ENCODE measurements at regions not wholly inside any gene's neighbourhood (a gene's known extent, or its start where the extent isn't known, plus 50 kb on each side); places are given as distances from the start of the nearest gene placed in this dataset.
A peak's percentile ranks its signal among the peaks of the same experiment; 100 is the strongest.
"Not testable (repeated sequence)": the region's sequence is repeated elsewhere in the genome, so short reads cannot be mapped to it uniquely, and the experiment has no call there.

DNA sequence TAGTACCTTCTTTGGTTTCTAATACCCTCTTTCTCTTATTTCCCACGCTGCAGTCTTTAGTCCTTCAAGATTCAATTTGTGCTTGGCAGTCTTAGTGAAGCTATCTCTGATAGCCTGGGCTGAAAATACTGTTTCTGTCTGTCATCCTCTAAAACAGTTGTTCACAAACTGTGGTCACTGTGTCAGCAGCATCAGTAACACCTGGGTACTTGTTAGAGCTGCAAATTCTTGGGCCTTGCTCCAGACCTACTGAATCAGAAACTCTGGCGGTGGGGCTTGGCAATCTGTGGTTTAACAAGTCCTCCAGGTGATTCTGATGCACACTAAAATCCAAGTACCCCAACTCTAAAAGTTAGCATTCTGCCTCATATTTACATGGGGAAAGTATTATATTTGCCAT, 217.5 kb upstream of the SEL1L start:
- DNase-seq (ENCODE audit: low read depth), result no peak

- DNase-seq (ENCODE audit: low read depth), result no peak
Observed at GRCh38 chr14:81759541-81759940, 225.9 kb upstream of the SEL1L start.

DNA sequence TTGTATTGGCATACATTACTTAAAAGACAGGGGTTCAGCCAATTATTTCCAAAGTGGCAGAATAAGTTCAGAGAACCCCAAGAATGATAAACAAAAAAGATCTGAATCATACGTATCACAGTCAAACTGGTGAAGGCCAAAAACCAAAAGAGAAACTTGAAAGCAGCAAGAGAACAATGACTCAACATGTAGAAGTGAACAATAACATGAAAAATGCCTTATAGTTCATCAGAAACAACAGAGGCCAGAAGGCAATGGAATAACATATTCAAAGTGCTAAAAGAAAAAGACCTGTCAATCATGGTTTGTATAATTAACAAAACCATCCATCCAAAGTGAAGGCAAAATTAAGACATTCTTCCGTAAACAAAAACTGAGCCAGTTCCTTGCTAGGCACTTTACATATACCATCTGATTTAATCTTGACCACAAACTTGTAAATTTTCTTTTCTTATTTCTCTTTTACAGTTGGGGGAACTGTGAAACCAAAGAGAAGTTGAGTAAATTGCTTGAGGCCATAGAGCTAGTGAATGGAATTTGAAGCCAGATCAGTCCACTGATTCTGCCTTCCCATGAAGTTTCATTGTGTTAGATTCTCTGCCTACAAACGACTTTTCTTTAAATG, 232.1 kb upstream of the SEL1L start:
- no peak for DNase-seq (ENCODE audit: low read depth)

DNA sequence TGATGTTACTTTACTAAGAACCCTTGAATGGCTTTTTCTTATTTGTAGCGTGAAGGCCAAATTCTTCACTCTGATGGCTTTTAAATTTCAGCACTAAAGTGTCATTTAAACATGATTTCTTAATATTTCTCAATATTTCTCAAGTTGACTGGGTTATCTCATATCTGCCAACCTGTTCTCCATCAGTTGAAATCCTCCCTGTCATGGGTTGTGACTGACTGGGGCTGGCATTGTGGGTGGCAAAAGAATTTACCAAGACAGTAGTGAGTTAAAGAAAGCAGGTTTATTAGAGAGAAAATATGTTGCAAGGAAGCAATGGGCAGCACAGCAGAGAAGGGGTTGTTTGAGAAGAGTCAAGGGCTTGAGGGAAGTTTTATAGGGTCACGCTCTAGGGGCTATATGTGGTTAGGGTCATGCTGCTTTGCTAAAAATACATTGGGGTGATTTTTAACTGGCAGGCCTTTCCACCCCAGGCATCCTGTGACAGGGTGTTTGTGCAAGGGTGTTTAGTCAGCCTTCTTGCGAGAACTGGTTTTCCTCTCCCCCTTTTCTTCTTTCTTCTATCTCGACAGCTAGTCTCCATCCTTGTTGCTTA, 232.8 kb upstream of the SEL1L start:
- no peak for DNase-seq (ENCODE audit: low read depth)

DNA sequence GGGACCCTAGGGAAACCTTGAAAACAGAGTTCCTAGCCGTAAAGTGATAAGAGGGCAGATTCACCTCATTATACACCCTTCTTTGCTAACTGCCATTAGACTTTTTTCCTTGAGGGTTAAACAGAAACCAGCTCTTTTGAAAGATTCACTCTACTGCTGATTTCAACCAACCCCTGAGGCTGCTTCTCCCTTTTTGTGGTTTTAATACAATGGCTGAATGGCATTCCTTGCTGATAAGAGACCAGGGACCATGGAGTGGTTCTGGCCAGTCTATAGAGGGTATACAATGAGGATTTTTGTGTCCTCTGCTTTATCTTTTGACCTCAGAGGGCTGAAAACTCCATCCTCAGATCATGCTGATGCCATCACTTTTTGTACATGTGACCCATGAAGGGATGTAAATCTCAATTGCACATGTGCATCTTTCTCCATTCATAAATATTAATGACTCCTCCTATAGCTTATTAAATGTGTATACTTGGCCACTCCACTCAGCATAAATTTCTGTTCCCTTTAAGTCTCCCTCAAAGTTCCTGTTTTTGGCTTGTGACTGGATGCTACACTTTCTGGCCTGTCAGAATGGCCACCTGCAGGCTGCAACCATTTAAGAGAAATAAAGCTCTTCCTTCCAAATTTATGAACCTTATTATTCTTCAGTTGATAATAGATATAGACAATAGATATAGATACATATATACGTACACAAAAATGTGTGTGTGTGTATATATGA, 233.8 kb upstream of the SEL1L start:
- DNase-seq (ENCODE audit: low read depth), result no peak

DNA sequence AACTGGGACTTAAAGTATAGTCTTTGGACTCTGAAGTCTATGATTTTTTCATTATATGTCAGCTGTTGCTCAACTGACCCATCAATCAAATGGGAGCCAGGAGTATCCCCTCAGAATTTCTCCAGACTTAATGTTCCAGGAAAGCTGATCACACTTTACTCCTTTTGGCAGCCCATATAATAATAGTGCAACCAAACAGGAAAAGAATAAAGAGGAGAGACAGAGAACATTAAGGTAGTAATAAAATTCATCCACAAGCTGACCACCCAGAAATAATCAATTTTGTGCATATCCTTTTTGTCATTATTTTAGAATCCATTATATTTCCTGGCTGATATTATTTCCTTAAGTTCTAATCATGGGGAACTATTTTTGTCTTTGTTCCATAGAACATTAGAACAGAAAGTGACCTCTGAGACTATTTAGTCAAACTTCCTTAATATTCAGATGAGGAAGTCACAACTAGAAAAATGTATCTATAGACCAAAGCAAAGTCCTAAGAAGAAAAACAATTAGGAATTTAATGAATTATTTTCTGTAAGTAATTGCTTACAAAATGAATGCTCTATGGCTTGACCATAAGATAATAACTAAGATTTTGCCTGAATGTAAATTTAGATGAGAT, 238.1 kb upstream of the SEL1L start:
- no peak for DNase-seq (ENCODE audit: low read depth)

DNA sequence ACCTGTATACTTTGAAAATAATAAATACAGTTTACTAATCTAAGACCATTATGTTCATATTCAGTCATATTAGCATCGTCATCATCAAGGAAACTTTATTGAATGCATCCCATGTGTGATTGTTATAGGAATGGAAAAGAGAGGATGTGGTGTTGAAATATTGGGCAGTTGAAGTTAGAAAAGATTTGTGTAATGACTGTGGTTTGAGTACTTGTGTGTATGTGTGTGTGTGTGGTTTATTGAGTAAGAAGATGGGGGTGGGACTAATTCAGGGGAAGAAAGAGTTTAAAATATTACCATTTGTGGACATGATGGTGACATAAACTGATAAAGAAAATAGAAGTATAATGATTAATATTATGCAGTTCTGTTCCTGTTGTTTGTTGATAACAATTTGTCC, 238.7 kb upstream of the SEL1L start:
- DNase-seq (ENCODE audit: low read depth), result no peak

DNA sequence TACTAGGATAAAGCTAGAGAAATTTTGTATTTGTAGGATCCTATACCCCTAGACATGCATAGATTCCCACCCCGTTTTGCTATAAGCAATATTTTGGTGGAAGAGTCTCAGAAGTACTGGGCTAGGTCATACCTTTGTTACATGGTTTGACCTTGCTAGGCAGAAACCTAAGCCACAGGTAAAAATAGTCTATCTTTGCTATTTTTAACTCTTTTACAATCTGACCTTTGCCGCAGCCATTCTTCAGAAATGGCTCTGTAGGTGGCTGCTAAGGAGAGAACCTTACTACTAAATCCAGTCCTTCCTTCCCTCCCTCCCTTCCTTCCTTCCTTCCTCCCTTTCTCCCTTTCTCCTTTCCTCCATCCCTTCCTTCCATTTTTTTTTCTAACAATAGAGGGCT, 242.9 kb upstream of the SEL1L start:
- DNase-seq (ENCODE audit: low read depth), result no peak

DNA sequence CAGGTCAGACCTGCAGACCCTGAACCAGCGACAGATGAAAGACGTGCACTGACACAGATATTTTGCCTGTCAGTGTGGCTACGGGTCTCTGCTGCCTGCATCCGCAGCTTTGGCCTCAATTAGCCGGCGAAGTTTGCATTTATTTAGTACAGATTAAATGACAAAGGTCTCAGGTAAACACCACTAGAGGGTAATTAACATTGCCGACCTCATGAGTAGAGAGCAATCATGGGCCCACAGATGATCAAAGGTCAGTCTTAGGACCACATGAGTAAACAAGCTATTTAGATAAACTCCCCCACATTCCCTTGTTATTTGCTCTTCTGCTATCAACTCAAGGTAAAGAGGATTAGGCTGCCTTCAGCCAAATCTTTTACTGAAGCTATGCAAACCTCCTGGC, 248.1 kb upstream of the SEL1L start:
- not testable (repeated sequence) for DNase-seq (ENCODE audit: low read depth)

- no peak for DNase-seq (ENCODE audit: low read depth)
Observed at GRCh38 chr14:81784084-81784483, 250.4 kb upstream of the SEL1L start.

DNA sequence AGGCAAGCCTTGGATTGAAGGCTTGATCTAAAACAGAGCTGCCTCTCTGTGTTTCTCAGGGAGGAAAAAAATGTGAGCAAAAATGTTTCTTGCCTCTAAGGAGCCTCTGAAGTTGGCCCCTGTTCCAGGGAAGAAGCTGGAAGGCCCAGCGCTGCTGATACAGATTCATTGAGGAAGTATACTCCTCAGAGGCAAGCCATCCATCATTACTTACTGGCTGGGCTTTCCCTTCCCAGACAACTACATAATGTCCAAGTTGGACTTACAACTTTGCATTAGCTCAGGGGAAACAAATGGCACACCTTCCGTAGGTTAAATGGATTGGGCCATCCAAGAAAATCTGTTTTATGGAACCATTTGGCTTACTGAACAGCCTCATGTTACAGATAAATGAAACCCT, 263.7 kb upstream of the SEL1L start:
- DNase-seq (ENCODE audit: low read depth), result no peak

DNA sequence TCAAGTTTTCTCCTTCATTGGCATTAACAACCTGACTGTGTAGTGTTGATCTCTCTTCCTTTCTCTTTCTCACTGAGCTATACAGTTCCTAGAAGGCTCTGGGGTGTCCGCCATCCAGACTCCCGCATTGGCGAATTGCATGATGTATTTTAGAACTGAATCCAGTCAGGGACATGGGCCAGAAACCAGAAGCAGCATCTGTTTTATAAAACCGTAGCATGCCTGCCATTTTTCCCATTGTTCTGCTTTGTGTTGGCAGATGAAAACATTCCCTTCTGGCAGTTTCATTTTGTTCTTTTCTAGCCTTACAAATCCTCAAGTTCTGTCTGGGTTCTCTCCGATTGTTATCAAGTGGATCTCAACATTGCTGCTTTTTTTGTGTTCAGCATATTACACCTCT, 268.3 kb upstream of the SEL1L start:
- no peak for DNase-seq (ENCODE audit: low read depth)

- DNase-seq (ENCODE audit: low read depth), result no peak
Observed at GRCh38 chr14:81802341-81802740, 268.7 kb upstream of the SEL1L start.

GRCh38 chr14:81805785-81806184, 272.1 kb upstream of the SEL1L start:
- DNase-seq (ENCODE audit: low read depth), result no peak

- no peak for DNase-seq (ENCODE audit: low read depth)
Observed at GRCh38 chr14:81811705-81812269, 278.1 kb upstream of the SEL1L start.

DNA sequence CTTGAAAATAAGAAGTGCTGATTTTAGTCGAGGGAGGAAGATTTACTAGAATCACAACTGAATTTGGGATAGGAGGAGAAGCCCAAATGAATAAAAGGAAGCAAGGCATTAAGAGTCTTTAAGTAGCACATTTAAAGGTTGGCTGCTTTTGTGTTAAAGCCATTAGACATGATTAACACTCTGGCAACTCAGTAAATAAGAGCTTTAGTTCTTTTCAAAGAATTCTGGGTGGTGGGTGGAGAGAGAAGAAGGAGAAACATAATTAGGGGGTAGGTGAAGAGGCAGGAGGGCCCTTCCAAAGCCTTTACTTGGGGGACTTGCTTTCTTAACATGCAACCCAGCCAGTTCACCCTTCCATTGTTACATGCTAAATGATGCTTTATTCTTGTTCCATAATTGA, 284.6 kb upstream of the SEL1L start:
- DNase-seq (ENCODE audit: low read depth), result no peak

GRCh38 chr14:81819344-81819743, 285.7 kb upstream of the SEL1L start:
- no peak for DNase-seq (ENCODE audit: low read depth)

- DNase-seq (ENCODE audit: low read depth), result no peak
Observed at GRCh38 chr14:81819910-81820309, 286.3 kb upstream of the SEL1L start.

DNA sequence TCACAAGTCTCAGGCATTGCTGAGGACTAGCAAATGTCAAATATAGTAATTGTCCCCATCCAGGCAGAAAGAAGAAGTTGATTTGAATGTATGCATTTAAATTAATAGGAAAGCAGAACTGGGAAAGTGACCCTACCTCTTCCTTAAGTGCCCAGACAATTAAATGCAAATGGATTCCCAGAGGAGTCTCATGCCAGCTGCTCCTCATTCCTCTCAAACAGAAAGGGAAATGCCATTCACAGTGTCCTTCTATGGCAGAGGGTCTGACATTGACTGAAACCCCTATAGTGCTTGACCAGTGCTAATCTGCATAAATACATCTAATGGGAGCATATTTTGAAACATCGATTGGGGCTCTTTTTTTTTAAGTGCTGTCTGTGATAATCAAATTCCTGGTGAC, 292.4 kb upstream of the SEL1L start:
- no peak for DNase-seq (ENCODE audit: low read depth)

GRCh38 chr14:81829447-81829846, 295.8 kb upstream of the SEL1L start:
- DNase-seq (ENCODE audit: low read depth), result no peak

GRCh38 chr14:81831128-81831820, 297.6 kb upstream of the SEL1L start:
- peak; percentile 0 for DNase-seq (ENCODE audit: low read depth)

DNA sequence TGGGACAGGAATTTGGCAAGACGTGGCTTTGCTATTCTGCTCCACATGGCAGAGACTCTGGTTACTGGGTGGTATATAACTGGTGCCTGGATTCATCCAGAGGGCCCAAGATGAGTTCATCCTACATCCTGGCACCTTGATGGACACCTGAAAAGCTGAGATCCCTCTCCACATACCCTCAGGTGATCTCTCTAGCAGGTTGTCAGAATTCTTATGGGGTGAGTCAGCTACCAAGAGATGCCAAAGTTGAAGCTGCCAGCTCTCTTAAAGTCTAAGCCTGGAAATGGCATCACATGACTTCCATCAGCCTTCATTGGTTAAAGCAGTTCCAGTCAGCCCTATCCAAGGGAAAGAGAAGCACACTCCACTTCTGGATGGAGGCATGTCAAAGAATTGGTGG, 300.7 kb upstream of the SEL1L start:
- no peak for DNase-seq (ENCODE audit: low read depth)

All from iris pigment epithelial cell (primary cell).